CD4-positive, alpha-beta memory T cell (primary cell): ENCODE measurements at regions not wholly inside any gene's neighbourhood (a gene's known extent, or its start where the extent isn't known, plus 50 kb on each side); places are given as distances from the start of the nearest gene placed in this dataset.
A peak's percentile ranks its signal among the peaks of the same experiment; 100 is the strongest.
"Not testable (repeated sequence)": the region's sequence is repeated elsewhere in the genome, so short reads cannot be mapped to it uniquely, and the experiment has no call there.

Source experiments
- CTCF ChIA-PET: fragments of 350-600 bp; sonication (Branson Sonifier 250); formaldehyde crosslinking; loops from one replicate; lab custom pipeline; 2021; ENCODE audit warnings: inconsistent platforms; ENCODE audit not compliant: partially characterized antibody; lab: Charles Lee
- POLR2A ChIA-PET: fragments of 350-600 bp; sonication (Branson Sonifier 250); formaldehyde crosslinking; loops from one replicate; lab custom pipeline; 2021; ENCODE audit not compliant: partially characterized antibody; lab: Charles Lee
- DNase-seq, 5 donors: peaks; one replicate each; pipeline versions ENCODE4 v3.0.0 to v3.0.0-alpha.2; 2020 to 2022; ENCODE audit warnings: mixed read lengths in 1 of 5
- H3K27ac ChIP-seq: one replicate; pipeline ENCODE4 v1.7.0; 2013; ENCODE audit warnings: low read depth, low read length
- H3K27me3 ChIP-seq: 2 replicates; pipeline ENCODE4 v1.7.0; 2013; ENCODE audit warnings: mild to moderate bottlenecking, low read length, moderate library complexity; ENCODE audit not compliant: insufficient read depth
- H3K36me3 ChIP-seq: 2 replicates; pipeline ENCODE4 v1.7.0; 2013; ENCODE audit warnings: mild to moderate bottlenecking, low read length, moderate library complexity; ENCODE audit not compliant: insufficient read depth
- H3K4me1 ChIP-seq: 2 replicates; pipeline ENCODE4 v1.7.0; 2013; ENCODE audit warnings: mild to moderate bottlenecking, low read length, moderate library complexity; ENCODE audit not compliant: insufficient read depth
- H3K4me3 ChIP-seq, 2 donors: one replicate each; pipeline ENCODE4 v1.7.0; 2013; ENCODE audit warnings: low read length in 2 of 2, mild to moderate bottlenecking in 1 of 2
- H3K9me3 ChIP-seq, 2 donors: one replicate each; pipeline ENCODE4 v1.7.0; 2013; ENCODE audit warnings: low read length in 2 of 2, control low read depth in 1 of 2; ENCODE audit not compliant: control insufficient read depth in 1 of 2
- H3K27ac Mint-ChIP-seq, 7 donors: one replicate each; pipeline ENCODE4 v1.8.0; 2020 to 2021; ENCODE audit warnings: mixed read lengths in 7 of 7, mild to moderate bottlenecking in 6 of 7, inconsistent platforms in 3 of 7, moderate library complexity in 3 of 7
- H3K27me3 Mint-ChIP-seq, 2 donors: one replicate each; pipeline ENCODE4 v1.8.0; 2020 to 2021; ENCODE audit warnings: mixed read lengths in 2 of 2
- H3K36me3 Mint-ChIP-seq, 2 donors: one replicate each; pipeline ENCODE4 v1.8.0; 2020 to 2021; ENCODE audit warnings: mixed read lengths in 2 of 2, inconsistent platforms in 1 of 2, mild to moderate bottlenecking in 1 of 2
- H3K4me1 Mint-ChIP-seq, 4 donors: one replicate each; pipeline ENCODE4 v1.8.0; 2020 to 2021; ENCODE audit warnings: mixed read lengths in 4 of 4, mild to moderate bottlenecking in 1 of 4
- H3K4me3 Mint-ChIP-seq, 8 donors: one replicate each; pipeline ENCODE4 v1.8.0; 2020 to 2021; ENCODE audit warnings: mixed read lengths in 8 of 8, mild to moderate bottlenecking in 7 of 8, moderate library complexity in 6 of 8, inconsistent platforms in 3 of 8
- H3K9me3 Mint-ChIP-seq, 8 donors: one replicate each; pipeline ENCODE4 v1.8.0; 2020 to 2021; ENCODE audit warnings: mixed read lengths in 8 of 8, mild to moderate bottlenecking in 5 of 8, inconsistent platforms in 3 of 8, moderate library complexity in 1 of 8
- intact Hi-C: fragments of 100-400 bp; cut with micrococcal nuclease; formaldehyde crosslinking; loops from one replicate; pipeline ENCODE4 v1.15.1; 2023

- CTCF ChIA-PET, result interaction anchor here (1.0 to 3.7 kb wide), 4 partner anchors 12 to 81 kb away, joined by 3 to 23 read pairs (median 6); no protein-coding TSS in a partner anchor
- Mint-ChIP-seq H3K4me1 (peaks cover 0 to 10% (median 4%) of the 10 kb centered on the region in 4 donors), H3K27me3 (peaks cover 15 to 22% of the 10 kb centered on the region in 2 donors), H3K4me3 (peak overlapping the region in 1 of 8 donors; percentile 35)
- H3K36me3 Mint-ChIP-seq, H3K4me3 ChIP-seq, H3K36me3 ChIP-seq, H3K27ac ChIP-seq, intact Hi-C loops, H3K27ac Mint-ChIP-seq, H3K9me3 ChIP-seq, H3K4me1 ChIP-seq, POLR2A ChIA-PET, H3K9me3 Mint-ChIP-seq, H3K27me3 ChIP-seq: not testable (repeated sequence)
- peak in 3 of 5 donors; percentile 33 to 40 (median 36) for DNase-seq
Observed at GRCh38 chr14:106674509-106675125, 1148.2 kb downstream of the TMEM121 start.

GRCh38 chr14:106675716-106676115 is 1149.3 kb downstream of the TMEM121 start:
- H3K4me1 ChIP-seq, H3K9me3 ChIP-seq, H3K4me3 ChIP-seq, POLR2A ChIA-PET, H3K9me3 Mint-ChIP-seq, intact Hi-C loops, H3K36me3 Mint-ChIP-seq, H3K27ac ChIP-seq, DNase-seq, H3K36me3 ChIP-seq, H3K27ac Mint-ChIP-seq, H3K4me3 Mint-ChIP-seq, H3K27me3 ChIP-seq: not testable (repeated sequence)
- H3K4me1 Mint-ChIP-seq, result peaks cover 0 to 10% (median 4%) of the 10 kb centered on the region in 4 donors
- peaks cover 10 to 16% of the 10 kb centered on the region in 2 donors for H3K27me3 Mint-ChIP-seq
- CTCF ChIA-PET, result interaction anchor here (0.6 to 3.7 kb wide), 9 partner anchors 8 to 150 kb away, joined by 3 to 23 read pairs (median 4); no protein-coding TSS in a partner anchor

- no peak for DNase-seq
- peaks cover 15 to 21% of the 10 kb centered on the region in 2 donors for H3K27me3 Mint-ChIP-seq
- POLR2A ChIA-PET, result no interaction called here
- H3K36me3 Mint-ChIP-seq, result no peaks in the 10 kb centered on the region
- Histone ChIP-seq H3K4me3 (no peak overlapping the region), H3K27me3 (no peaks in the 10 kb centered on the region), H3K4me1 (no peaks in the 10 kb centered on the region), H3K9me3 (no peaks in the 10 kb centered on the region), H3K36me3 (no peaks in the 10 kb centered on the region), H3K27ac (no peak overlapping the region)
- H3K4me3 Mint-ChIP-seq, result no peak overlapping the region
- H3K9me3 Mint-ChIP-seq, result no peaks in the 10 kb centered on the region
- intact Hi-C loops, result no loop called here
- H3K27ac Mint-ChIP-seq, result no peak overlapping the region
- H3K4me1 Mint-ChIP-seq, result peaks cover 0 to under 1% (median 0%) of the 10 kb centered on the region in 4 donors
- CTCF ChIA-PET, result interaction anchor here (0.9 to 1.3 kb wide), 2 partner anchors 12 to 15 kb away, joined by 3 read pairs; no protein-coding TSS in a partner anchor
Observed at GRCh38 chr14:106679776-106680175, 1153.4 kb downstream of the TMEM121 start.

GRCh38 chr14:106681161-106681560 is 1154.8 kb downstream of the TMEM121 start:
- CTCF ChIA-PET, result interaction anchor here (1.6 to 1.7 kb wide), 2 partner anchors 19 to 25 kb away, joined by 4 read pairs; no protein-coding TSS in a partner anchor
- peaks cover 15 to 29% of the 10 kb centered on the region in 2 donors for H3K27me3 Mint-ChIP-seq

GRCh38 chr14:106681568-106681967 is 1155.2 kb downstream of the TMEM121 start:
- intact Hi-C loops, result no loop called here
- Mint-ChIP-seq H3K4me1 (no peaks in the 10 kb centered on the region), H3K27me3 (peaks cover 15 to 32% of the 10 kb centered on the region in 2 donors), H3K4me3 (no peak overlapping the region), H3K9me3 (no peaks in the 10 kb centered on the region), H3K27ac (no peak overlapping the region), H3K36me3 (no peaks in the 10 kb centered on the region)
- ChIA-PET CTCF (interaction anchor here (1.6 to 1.7 kb wide), 2 partner anchors 19 to 25 kb away, joined by 4 read pairs; no protein-coding TSS in a partner anchor), POLR2A (no interaction called here)
- H3K27ac ChIP-seq, result no peak overlapping the region
- H3K4me1 ChIP-seq, result no peaks in the 10 kb centered on the region
- no peaks in the 10 kb centered on the region for H3K27me3 ChIP-seq
- no peak for DNase-seq
- H3K36me3 ChIP-seq, result no peaks in the 10 kb centered on the region
- H3K9me3 ChIP-seq, result no peaks in the 10 kb centered on the region
- H3K4me3 ChIP-seq, result no peak overlapping the region

More at GRCh38 chr14:106681161-106681560, 1154.8 kb downstream of the TMEM121 start:
- Histone ChIP-seq H3K36me3 (no peaks in the 10 kb centered on the region), H3K27ac (no peak overlapping the region), H3K4me3 (no peak overlapping the region), H3K27me3 (no peaks in the 10 kb centered on the region), H3K9me3 (no peaks in the 10 kb centered on the region), H3K4me1 (no peaks in the 10 kb centered on the region)
- Mint-ChIP-seq H3K9me3 (no peaks in the 10 kb centered on the region), H3K4me1 (no peaks in the 10 kb centered on the region), H3K4me3 (no peak overlapping the region), H3K27ac (no peak overlapping the region), H3K36me3 (no peaks in the 10 kb centered on the region)
- no peak for DNase-seq
- intact Hi-C loops, result no loop called here
- POLR2A ChIA-PET, result no interaction called here

- no peaks in the 10 kb centered on the region for H3K27me3 ChIP-seq
- no peaks in the 10 kb centered on the region for H3K36me3 ChIP-seq
- ChIA-PET POLR2A (no interaction called here), CTCF (interaction anchor here (0.5 kb wide), 1 partner anchor 15 kb away, joined by 3 read pairs; no protein-coding TSS in a partner anchor)
- H3K4me3 Mint-ChIP-seq, result no peak overlapping the region
- H3K27ac ChIP-seq, result no peak overlapping the region
- no peaks in the 10 kb centered on the region for H3K36me3 Mint-ChIP-seq
- intact Hi-C loops, result no loop called here
- no peak overlapping the region for H3K4me3 ChIP-seq
- H3K9me3 ChIP-seq, result no peaks in the 10 kb centered on the region
- peaks cover 11 to 30% of the 10 kb centered on the region in 2 donors for H3K27me3 Mint-ChIP-seq
- H3K4me1 ChIP-seq, result no peaks in the 10 kb centered on the region
- DNase-seq, result no peak
- H3K4me1 Mint-ChIP-seq, result no peaks in the 10 kb centered on the region
- H3K9me3 Mint-ChIP-seq, result no peaks in the 10 kb centered on the region
- H3K27ac Mint-ChIP-seq, result no peak overlapping the region
Observed at GRCh38 chr14:106683631-106684030, 1157.2 kb downstream of the TMEM121 start.

- Mint-ChIP-seq H3K36me3 (no peaks in the 10 kb centered on the region), H3K9me3 (no peaks in the 10 kb centered on the region), H3K4me3 (no peak overlapping the region), H3K4me1 (peaks cover 4 to 9% (median 7%) of the 10 kb centered on the region in 4 donors), H3K27ac (no peak overlapping the region), H3K27me3 (peaks cover 9 to 27% of the 10 kb centered on the region in 2 donors)
- H3K4me3 ChIP-seq, result no peak overlapping the region
- intact Hi-C loops, result loop anchor here (5.0 kb wide), 1 partner anchor 56 kb away; no protein-coding TSS in a partner anchor
- no peak for DNase-seq
- CTCF ChIA-PET, result no interaction called here
- no peaks in the 10 kb centered on the region for H3K36me3 ChIP-seq
- POLR2A ChIA-PET, result no interaction called here
- no peaks in the 10 kb centered on the region for H3K9me3 ChIP-seq
- no peak overlapping the region for H3K27ac ChIP-seq
- no peaks in the 10 kb centered on the region for H3K4me1 ChIP-seq
- H3K27me3 ChIP-seq, result no peaks in the 10 kb centered on the region
Observed at GRCh38 chr14:106686533-106686932, 1160.2 kb downstream of the TMEM121 start.
